Stomach smooth muscle (tissue), 2 donors: ENCODE measurements at regions not wholly inside any gene's neighbourhood (a gene's known extent, or its start where the extent isn't known, plus 50 kb on each side); places are given as distances from the start of the nearest gene placed in this dataset.

ENCODE experiments used
- H3K27ac ChIP-seq: one replicate; pipeline ENCODE4 v1.7.0; 2013; ENCODE audit warnings: mild to moderate bottlenecking, low read length, inconsistent platforms
- H3K27me3 ChIP-seq, 2 donors: one replicate each; pipeline ENCODE4 v1.7.0; 2013; ENCODE audit warnings: low read length in 2 of 2; ENCODE audit not compliant: insufficient read depth in 2 of 2, control insufficient read depth in 1 of 2
- H3K36me3 ChIP-seq, 2 donors: one replicate each; pipeline ENCODE4 v1.7.0; 2013; ENCODE audit warnings: low read length in 2 of 2; ENCODE audit not compliant: control insufficient read depth in 2 of 2, insufficient read depth in 2 of 2
- H3K4me1 ChIP-seq: one replicate; pipeline ENCODE4 v1.7.0; 2013; ENCODE audit warnings: low read length; ENCODE audit not compliant: control insufficient read depth, insufficient read depth
- H3K4me3 ChIP-seq, 2 donors: one replicate each; pipeline ENCODE4 v1.7.0; 2013; ENCODE audit warnings: low read length in 2 of 2
- H3K9ac ChIP-seq, 2 donors: one replicate each; pipeline ENCODE4 v1.7.0; 2013; ENCODE audit warnings: low read length in 2 of 2, mild to moderate bottlenecking in 1 of 2
- H3K9me3 ChIP-seq, 2 donors: one replicate each; pipeline ENCODE4 v1.7.0; 2013; ENCODE audit warnings: low read length in 2 of 2; ENCODE audit not compliant: control insufficient read depth in 2 of 2
- donor health status: healthy.
- donor health status: Pancreatic carcinoma.

DNA sequence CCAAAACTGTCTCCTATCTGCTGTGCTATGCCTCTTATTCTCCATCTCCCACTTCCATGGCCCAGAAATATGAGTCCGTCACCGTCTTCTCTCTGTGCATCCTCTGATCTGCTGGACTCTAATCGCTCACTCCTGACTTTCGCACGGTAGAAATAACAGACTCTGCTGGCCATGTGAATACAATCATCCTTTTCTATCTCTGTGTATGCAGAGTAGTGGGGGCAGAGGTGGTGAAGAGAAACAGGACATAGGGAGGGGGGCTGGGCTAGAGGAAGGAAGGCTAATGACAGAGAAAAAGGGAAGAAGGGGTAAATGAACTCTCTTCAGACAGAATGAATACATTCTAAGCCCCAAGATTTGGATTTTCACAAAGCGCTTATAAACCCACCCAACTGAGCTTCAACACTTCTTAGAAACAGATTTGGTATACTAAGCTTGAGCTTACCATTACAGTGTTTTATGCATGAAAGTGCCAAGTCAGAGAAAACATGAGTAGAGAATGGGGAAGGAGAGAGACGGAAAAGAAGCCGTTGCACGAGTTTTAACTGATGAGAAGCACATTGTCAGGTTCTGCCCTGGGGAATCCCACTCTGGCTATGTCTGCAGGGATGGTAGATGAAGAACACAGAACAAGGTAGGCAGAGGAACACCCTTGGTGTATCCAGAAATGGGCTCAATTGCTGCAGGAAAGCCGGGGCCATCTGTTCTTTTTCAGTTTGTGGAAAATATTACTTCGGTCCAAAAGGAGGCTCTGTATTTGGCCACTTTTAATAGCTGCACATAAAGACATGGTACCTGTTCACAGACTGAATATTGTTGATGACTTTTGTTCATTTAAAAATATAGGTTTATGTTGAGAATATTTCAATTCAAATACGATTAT is 324.7 kb downstream of the ETS1 start:
- no peak overlapping the region for H3K9ac ChIP-seq
- peaks cover 5% of the 10 kb centered on the region for H3K4me1 ChIP-seq
- no peaks in the 10 kb centered on the region for H3K27me3 ChIP-seq
- no peak overlapping the region for H3K4me3 ChIP-seq
- H3K27ac ChIP-seq, result no peak overlapping the region
- no peaks in the 10 kb centered on the region for H3K36me3 ChIP-seq
- H3K9me3 ChIP-seq, result no peaks in the 10 kb centered on the region

DNA sequence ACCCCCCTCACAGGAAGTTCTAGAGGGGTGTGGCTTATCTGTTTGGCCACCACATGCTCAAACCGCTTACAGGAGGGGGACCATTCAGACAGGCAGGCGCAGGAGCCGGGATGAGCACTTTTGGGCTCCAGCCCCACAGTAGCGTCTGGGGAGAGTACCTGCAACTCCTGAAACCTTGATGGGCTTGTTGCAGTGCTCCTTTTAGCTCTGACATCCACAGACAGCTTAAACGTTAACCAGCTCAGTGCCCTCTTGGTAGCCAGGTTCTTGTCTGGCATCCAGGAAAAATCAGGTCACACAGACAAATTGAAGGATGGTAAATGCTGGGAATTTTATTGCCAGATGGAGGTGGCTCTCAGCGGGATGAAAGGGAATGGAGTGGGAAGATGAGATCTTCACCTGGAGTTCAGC is 326.3 kb downstream of the ETS1 start:
- Histone ChIP-seq H3K27me3 (no peaks in the 10 kb centered on the region), H3K9ac (no peak overlapping the region), H3K4me3 (no peak overlapping the region), H3K27ac (no peak overlapping the region), H3K36me3 (no peaks in the 10 kb centered on the region), H3K9me3 (no peaks in the 10 kb centered on the region), H3K4me1 (peaks cover 5% of the 10 kb centered on the region)

DNA sequence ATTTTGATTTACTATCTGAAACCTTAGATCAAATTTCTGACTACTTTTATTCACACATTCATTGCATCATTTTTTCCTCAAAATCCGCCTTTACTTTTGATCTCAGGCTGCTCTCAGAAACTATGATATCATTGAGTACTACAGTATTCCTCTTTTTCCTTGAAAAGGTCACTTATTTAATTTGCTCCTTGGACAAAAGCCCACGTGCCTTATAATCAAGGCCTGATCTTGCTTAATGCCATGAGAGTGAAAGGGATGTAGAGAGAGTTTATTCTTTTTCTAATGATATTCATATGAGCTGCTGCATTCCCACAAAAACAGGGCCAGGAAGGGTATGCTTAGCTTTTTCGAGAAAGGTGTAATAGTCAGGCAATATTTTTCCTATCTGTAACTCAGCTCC is 327.0 kb downstream of the ETS1 start:
- Histone ChIP-seq H3K36me3 (no peaks in the 10 kb centered on the region), H3K27me3 (no peaks in the 10 kb centered on the region), H3K9me3 (no peaks in the 10 kb centered on the region), H3K9ac (no peak overlapping the region), H3K4me3 (no peak overlapping the region), H3K27ac (no peak overlapping the region), H3K4me1 (peaks cover 5% of the 10 kb centered on the region)

DNA sequence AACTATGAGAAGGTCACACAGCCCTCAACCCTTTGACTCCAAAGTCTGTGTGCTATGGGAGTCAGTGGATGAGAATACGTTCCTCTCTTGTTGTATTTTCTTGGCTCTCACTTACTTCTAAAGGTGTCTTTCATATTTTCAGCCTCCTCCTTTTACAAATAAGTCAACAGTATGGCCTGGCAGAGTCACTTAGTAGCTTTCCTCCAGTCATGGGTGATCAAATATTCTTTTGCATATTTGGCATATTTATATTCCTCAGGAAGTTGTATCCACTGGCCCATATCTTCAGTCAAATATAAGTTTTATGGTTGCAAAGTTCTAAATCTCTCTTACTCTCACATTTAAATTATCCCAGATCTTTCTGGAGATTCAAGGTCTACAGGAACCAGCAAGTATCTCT is 327.5 kb downstream of the ETS1 start:
- peaks cover 5% of the 10 kb centered on the region for H3K4me1 ChIP-seq
- no peak overlapping the region for H3K27ac ChIP-seq
- H3K4me3 ChIP-seq, result no peak overlapping the region
- H3K9me3 ChIP-seq, result no peaks in the 10 kb centered on the region
- no peaks in the 10 kb centered on the region for H3K27me3 ChIP-seq
- no peak overlapping the region for H3K9ac ChIP-seq
- H3K36me3 ChIP-seq, result no peaks in the 10 kb centered on the region

DNA sequence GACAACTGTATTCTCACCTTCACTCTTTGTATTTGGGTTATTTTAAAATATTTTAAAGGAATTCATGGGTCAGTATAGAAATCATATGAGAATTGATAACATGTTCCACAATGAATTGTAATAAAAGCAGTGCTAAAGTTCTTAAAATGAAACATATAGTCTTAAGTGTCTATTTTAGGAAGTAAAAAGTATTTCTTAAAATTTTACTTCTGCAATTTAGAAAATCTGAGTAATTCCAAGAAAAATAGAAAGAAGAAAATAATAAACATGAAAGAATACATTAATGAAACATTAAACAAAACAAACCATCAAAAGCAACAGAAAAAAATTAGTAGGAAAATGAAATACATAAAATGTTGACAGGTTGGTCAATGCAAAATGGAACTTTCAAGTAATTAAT is 332.4 kb downstream of the ETS1 start:
- no peaks in the 10 kb centered on the region for H3K27me3 ChIP-seq
- H3K9me3 ChIP-seq, result no peaks in the 10 kb centered on the region
- no peak overlapping the region for H3K27ac ChIP-seq
- H3K9ac ChIP-seq, result no peak overlapping the region
- no peak overlapping the region for H3K4me3 ChIP-seq
- H3K4me1 ChIP-seq, result no peaks in the 10 kb centered on the region
- H3K36me3 ChIP-seq, result no peaks in the 10 kb centered on the region

DNA sequence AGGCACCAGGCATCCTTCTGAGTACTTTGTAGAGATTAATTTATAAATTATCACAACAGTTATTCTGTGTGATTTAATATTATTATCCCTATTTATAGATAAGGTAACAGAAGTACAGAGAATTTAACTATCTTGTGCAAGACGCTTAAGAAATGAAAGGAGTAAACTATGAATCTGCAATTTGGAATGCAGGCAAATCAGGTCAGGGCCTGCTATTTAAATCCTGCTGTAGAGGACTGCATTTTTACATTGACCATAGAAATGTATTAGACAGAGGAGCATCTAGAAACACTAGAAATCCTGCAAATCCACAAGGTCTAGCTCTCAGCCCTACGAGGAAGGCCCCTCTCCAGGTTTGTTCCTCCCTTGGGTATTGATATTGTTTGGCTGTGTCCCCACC is 336.2 kb downstream of the ETS1 start:
- H3K27ac ChIP-seq, result no peak overlapping the region
- H3K9me3 ChIP-seq, result no peaks in the 10 kb centered on the region
- no peak overlapping the region for H3K4me3 ChIP-seq
- H3K4me1 ChIP-seq, result no peaks in the 10 kb centered on the region
- no peaks in the 10 kb centered on the region for H3K27me3 ChIP-seq
- H3K9ac ChIP-seq, result no peak overlapping the region
- H3K36me3 ChIP-seq, result no peaks in the 10 kb centered on the region

DNA sequence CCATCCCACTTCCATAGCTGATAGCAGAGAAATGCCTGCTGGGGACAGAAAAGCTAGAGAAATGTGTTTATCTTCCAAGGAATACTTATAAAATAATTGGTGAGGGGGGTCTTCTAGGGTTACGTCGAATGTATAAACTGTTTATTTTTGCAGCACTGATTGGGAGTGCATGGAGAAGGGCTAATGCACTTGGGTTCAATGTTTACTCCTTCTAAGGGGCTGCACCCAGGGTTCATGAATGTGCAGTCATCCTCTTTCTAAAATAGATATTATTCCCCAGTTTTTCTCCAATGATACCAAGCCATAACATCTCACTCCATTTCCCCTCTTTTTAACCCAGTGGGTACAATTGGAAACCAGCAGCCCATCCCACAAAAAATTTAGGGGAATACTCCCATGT is 336.9 kb downstream of the ETS1 start:
- no peaks in the 10 kb centered on the region for H3K27me3 ChIP-seq

DNA sequence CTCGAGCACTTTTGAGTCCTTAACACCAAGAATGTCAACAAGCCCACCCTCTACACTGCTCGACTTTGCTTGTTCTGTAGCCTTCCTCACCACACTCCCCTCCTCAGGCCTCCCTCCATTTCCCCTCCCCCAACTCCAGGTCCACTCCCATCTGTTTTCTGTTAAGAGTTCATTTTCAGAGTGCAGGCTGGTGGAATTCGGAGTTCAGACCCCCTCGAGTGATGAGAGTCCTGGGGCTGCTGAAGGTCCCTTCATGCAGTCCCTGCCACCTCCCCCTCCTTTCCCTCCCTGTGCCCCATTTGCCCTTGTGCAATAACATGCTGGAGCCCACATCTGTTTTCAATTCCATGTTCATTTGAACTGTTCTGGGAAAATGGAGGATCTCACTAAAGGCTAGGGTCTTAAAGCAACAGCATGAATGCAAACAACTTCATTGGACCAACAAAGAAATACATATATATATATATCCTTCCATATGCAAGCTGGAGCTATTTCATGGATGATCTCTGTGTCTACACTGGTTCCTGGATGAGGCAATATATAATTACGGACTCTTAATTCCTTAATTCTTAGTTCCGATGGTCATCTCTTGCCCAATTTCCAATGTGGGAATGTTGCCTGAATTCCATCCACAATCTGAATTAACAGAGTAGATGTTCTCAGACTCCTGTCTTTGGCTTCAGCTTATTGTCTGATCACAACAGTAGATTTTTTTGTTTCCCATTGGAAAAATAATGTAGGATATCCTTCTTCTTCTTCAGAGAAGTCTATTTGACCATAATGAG is 340.4 kb downstream of the ETS1 start:
- Histone ChIP-seq H3K9me3 (no peaks in the 10 kb centered on the region), H3K27ac (no peak overlapping the region), H3K27me3 (no peaks in the 10 kb centered on the region), H3K36me3 (no peaks in the 10 kb centered on the region), H3K9ac (no peak overlapping the region), H3K4me3 (no peak overlapping the region), H3K4me1 (no peaks in the 10 kb centered on the region)

More for the DNA sequence above, 336.9 kb downstream of the ETS1 start:
- H3K36me3 ChIP-seq, result no peaks in the 10 kb centered on the region
- H3K27ac ChIP-seq, result no peak overlapping the region
- no peak overlapping the region for H3K9ac ChIP-seq
- H3K9me3 ChIP-seq, result no peaks in the 10 kb centered on the region
- H3K4me1 ChIP-seq, result no peaks in the 10 kb centered on the region
- H3K4me3 ChIP-seq, result no peak overlapping the region

DNA sequence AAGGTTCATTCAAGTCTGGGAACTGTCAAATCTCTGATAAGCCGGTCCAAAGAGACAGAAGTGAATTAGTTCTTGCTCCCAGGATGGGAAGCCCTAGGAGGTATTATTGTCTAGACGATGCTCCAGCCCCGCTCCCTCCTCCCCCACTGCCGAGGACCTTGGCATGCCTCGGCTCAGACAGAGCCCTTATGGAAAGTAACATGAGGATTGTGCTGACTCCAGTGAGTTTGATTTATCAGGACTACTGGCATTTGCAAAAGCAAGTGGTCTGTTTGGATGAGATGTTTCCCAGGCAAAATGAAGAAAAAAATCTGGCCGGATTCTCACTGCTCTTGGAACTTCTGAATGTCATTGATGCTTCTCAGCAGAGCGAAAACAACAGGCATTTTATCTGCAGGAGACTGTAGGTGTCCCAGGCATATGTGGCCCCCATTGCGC is 341.0 kb downstream of the ETS1 start:
- Histone ChIP-seq H3K4me3 (no peak overlapping the region), H3K27ac (no peak overlapping the region), H3K4me1 (no peaks in the 10 kb centered on the region), H3K27me3 (no peaks in the 10 kb centered on the region), H3K9me3 (no peaks in the 10 kb centered on the region), H3K36me3 (no peaks in the 10 kb centered on the region), H3K9ac (no peak overlapping the region)

DNA sequence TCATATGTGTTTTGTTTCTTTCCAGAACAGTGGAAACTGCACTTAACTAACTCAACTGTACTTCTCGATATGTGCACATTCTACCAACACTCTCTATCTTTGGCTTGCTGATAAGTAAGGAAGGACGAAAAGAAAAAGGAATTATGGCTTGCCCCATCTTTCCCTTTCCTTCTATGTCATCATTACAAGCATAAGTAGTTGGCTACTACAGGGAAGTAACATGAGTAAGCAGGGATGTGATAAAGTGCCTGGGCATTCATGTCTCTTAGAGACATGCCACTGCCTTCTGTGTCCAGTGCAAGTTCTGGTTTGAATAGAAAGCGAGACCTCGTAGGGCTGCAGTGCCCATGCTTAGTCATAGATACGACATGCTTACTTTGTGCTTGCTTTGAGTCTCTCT is 342.5 kb downstream of the ETS1 start:
- Histone ChIP-seq H3K4me1 (no peaks in the 10 kb centered on the region), H3K36me3 (no peaks in the 10 kb centered on the region), H3K9me3 (no peaks in the 10 kb centered on the region), H3K27ac (no peak overlapping the region), H3K9ac (no peak overlapping the region), H3K27me3 (no peaks in the 10 kb centered on the region), H3K4me3 (no peak overlapping the region)

DNA sequence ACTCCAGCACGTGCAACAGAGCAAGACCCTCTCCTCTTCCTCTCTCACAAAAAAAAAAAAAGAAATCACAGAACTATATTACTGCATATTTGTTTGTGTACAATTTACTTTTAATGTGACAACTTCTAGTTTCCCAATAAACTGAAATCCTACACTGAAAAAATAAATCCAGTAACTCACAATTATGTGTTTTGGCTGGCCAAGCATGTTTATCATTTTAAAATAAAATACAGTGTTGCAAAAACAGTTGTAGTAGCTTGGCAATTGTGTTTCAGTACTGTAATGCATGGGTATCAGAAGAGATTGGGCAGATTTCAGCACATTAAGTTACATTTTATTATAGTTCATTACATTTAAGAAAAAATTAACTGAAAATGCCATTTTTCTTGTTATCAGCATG is 344.9 kb downstream of the ETS1 start:
- Histone ChIP-seq H3K36me3 (no peaks in the 10 kb centered on the region), H3K9ac (no peak overlapping the region), H3K4me3 (no peak overlapping the region), H3K9me3 (no peaks in the 10 kb centered on the region), H3K27ac (no peak overlapping the region), H3K4me1 (no peaks in the 10 kb centered on the region), H3K27me3 (no peaks in the 10 kb centered on the region)
